K562 (cell line): ENCODE measurements at regions not wholly inside any gene's neighbourhood (a gene's known extent, or its start where the extent isn't known, plus 50 kb on each side); places are given as distances from the start of the nearest gene placed in this dataset.

Experiments used
- ATAC-seq: fragments of 200-7000 bp; cut with Tn5 transposase; 3 replicates; pipeline ENCODE4 v1.9.1; 2020; ENCODE audit warnings: moderate library complexity
- BruUV-seq: library from RNA; stranded (reverse); fragments of 400-500 nt; replicated peaks from 2 replicates; lab custom pipeline; 2021; lab: Mats Ljungman, UMichigan
- CTCF ChIA-PET: fragments of 300-600 bp; formaldehyde crosslinking; extraction: SDS; loops from one replicate; lab custom pipeline; 2021; ENCODE audit warnings: low intra/inter-chr PET ratio; lab: Yijun Ruan, JAX
- POLR2A ChIA-PET: fragments of 300-600, 350-650 bp; sonication (Branson Sonifier 250); formaldehyde crosslinking; extraction: SDS; loops from one replicate; lab custom pipeline; 2021; ENCODE audit warnings: antibody characterized with exemption, inconsistent platforms; lab: Yijun Ruan, JAX
- DNase-seq, 4 experiments: peaks; one replicate each; pipeline versions ENCODE4 v3.0.0 to v3.0.0-alpha.2; 2011 to 2018; ENCODE audit warnings: low spot score in 3 of 4, mixed read lengths in 3 of 4; ENCODE audit errors: extremely low read depth in 1 of 4
- FAIRE-seq: peaks from 2 replicates; lab custom pipeline; 2011; peaks lifted over from hg19 to GRCh38; lab: Jason Lieb, UNC
- H2AFZ ChIP-seq: 2 replicates; pipeline ENCODE4 v1.6.0; 2011; ENCODE audit warnings: low read depth, low read length, control low read depth, inconsistent platforms
- H3K27ac ChIP-seq: fragments of 200-600 bp; 3 replicates; pipeline ENCODE4 v1.8.0; 2011; ENCODE audit warnings: low read depth, mild to moderate bottlenecking, control low read depth, inconsistent platforms, low read length, moderate library complexity, mixed read lengths; ENCODE audit errors: extremely low read depth
- H3K27me3 ChIP-seq, 2 experiments: fragments of 300-600 bp in 1 of 2; 2 replicates in 1 of 2; 3 replicates in 1 of 2; pipeline versions ENCODE4 v1.6.0 to v1.8.0; 2011; ENCODE audit warnings: inconsistent platforms in 2 of 2, low read length in 2 of 2, mild to moderate bottlenecking in 1 of 2, mixed read lengths in 1 of 2, moderate library complexity in 1 of 2; ENCODE audit not compliant: control insufficient read depth in 2 of 2, insufficient read depth in 2 of 2
- H3K36me3 ChIP-seq: fragments of 300-600 bp; 3 replicates; pipeline ENCODE4 v1.8.0; 2011; ENCODE audit warnings: mild to moderate bottlenecking, low read length, inconsistent platforms; ENCODE audit not compliant: control insufficient read depth, insufficient read depth
- H3K4me1 ChIP-seq, 2 experiments: fragments of 200-600 bp in 1 of 2; replicated peaks in 1 of 2; 2 replicates in 1 of 2; 3 replicates in 1 of 2; pipeline versions ENCODE4 v1.5.1 to v1.8.0; 2011; ENCODE audit warnings: inconsistent platforms in 2 of 2, low read length in 2 of 2, mild to moderate bottlenecking in 1 of 2, mixed read lengths in 1 of 2, moderate library complexity in 1 of 2; ENCODE audit not compliant: control insufficient read depth in 2 of 2, insufficient read depth in 2 of 2
- H3K4me2 ChIP-seq: 2 replicates; pipeline ENCODE4 v1.6.1; 2011; ENCODE audit warnings: low read length, control low read depth, inconsistent platforms, mixed read lengths; ENCODE audit not compliant: insufficient read depth
- H3K4me3 ChIP-seq: fragments of 200-600 bp; sonication (generic), shearing (Covaris generic); 2 replicates; pipeline ENCODE4 v1.5.1; 2016; ENCODE audit warnings: control low read depth, inconsistent platforms
- H3K79me2 ChIP-seq: fragments of 200-600 bp; 3 replicates; pipeline ENCODE4 v1.8.0; 2011; ENCODE audit warnings: low read length, inconsistent platforms; ENCODE audit not compliant: control insufficient read depth, insufficient read depth
- H3K9ac ChIP-seq, 2 experiments: 2 replicates each; pipeline versions ENCODE4 v1.6.0 to v1.6.1; 2011; ENCODE audit warnings: low read depth in 2 of 2, low read length in 2 of 2, control low read depth in 1 of 2, inconsistent platforms in 1 of 2, mild to moderate bottlenecking in 1 of 2, mixed read lengths in 1 of 2; ENCODE audit not compliant: insufficient read depth in 1 of 2
- H3K9me1 ChIP-seq: one replicate; pipeline ENCODE4 v1.6.0; 2011; ENCODE audit warnings: inconsistent platforms, mild to moderate bottlenecking, low read length, moderate library complexity; ENCODE audit not compliant: control insufficient read depth, insufficient read depth
- H3K9me3 ChIP-seq: replicated peaks from 2 replicates; pipeline ENCODE4 v1.5.1; 2011; ENCODE audit warnings: low read depth, low read length, inconsistent platforms; ENCODE audit not compliant: control insufficient read depth, insufficient read depth
- H4K20me1 ChIP-seq: replicated peaks from 2 replicates; pipeline ENCODE4 v1.6.1; 2011; ENCODE audit warnings: low read length, inconsistent platforms, mixed read lengths; ENCODE audit not compliant: control insufficient read depth, insufficient read depth
- ARID4B ChIP-seq: sonication (generic); formaldehyde crosslinking; IDR thresholded peaks from 2 replicates; pipeline ENCODE4 v1.8.0; 2022; ENCODE audit warnings: mild to moderate bottlenecking, missing genetic modification reagents
- CBFA2T3 ChIP-seq: fragments of 450-650 bp; IDR thresholded peaks from 2 replicates; pipeline ENCODE4 v1.6.1; 2017
- CBX5 ChIP-seq: IDR thresholded peaks from 2 replicates; pipeline ENCODE4 v1.6.1; 2014; ENCODE audit warnings: low read depth, borderline replicate concordance
- FOXK1 ChIP-seq: sonication (generic); formaldehyde crosslinking; IDR thresholded peaks from 2 replicates; pipeline ENCODE4 v1.8.0; 2022; ENCODE audit warnings: missing genetic modification reagents, mild to moderate bottlenecking, borderline replicate concordance
- NFE2 ChIP-seq: IDR thresholded peaks from 2 replicates; pipeline ENCODE4 v1.6.1; 2014; ENCODE audit warnings: antibody characterized with exemption, low read depth
- RBM15 ChIP-seq: fragments of 200-400 bp; formaldehyde crosslinking; IDR thresholded peaks from 2 replicates; pipeline ENCODE4 v1.6.1; 2018; ENCODE audit warnings: mild to moderate bottlenecking, low read length, moderate library complexity; ENCODE audit not compliant: insufficient read depth
- SMARCA5 ChIP-seq: fragments of 450-650 bp; IDR thresholded peaks from 2 replicates; pipeline ENCODE4 v1.6.1; 2016
- SOX6 ChIP-seq: fragments of 450-650 bp; IDR thresholded peaks from 2 replicates; pipeline ENCODE4 v1.6.1; 2014; ENCODE audit warnings: mild to moderate bottlenecking
- ZNF639 ChIP-seq, 2 experiments: fragments of 200-800 bp in 1 of 2; sonication (Bioruptor generic) in 1 of 2; sonication (generic) in 1 of 2; formaldehyde crosslinking in 1 of 2; IDR thresholded peaks in 1 of 2; conservative IDR thresholded peaks in 1 of 2; 2 replicates each; pipeline versions ENCODE4 v1.5.0 to v1.6.1; 2016 to 2020; ENCODE audit warnings: missing compliant biosample characterization in 1 of 2, missing genetic modification characterization in 1 of 2, missing genetic modification reagents in 1 of 2
- WGBS: fragments of 100-300 bp; shearing (Covaris generic); methylation state at CpG from one replicate; pipeline ENCODE4 v1.1.6; 2016; ENCODE audit warnings: low coverage, mixed read lengths; ENCODE audit not compliant: insufficient coverage; ENCODE audit errors: missing lambda C conversion rate; 5-methylcytosine and 5-hydroxymethylcytosine counted together
- in situ Hi-C: fragments of 300-500 bp; cut with MboI; formaldehyde crosslinking; loops from 4 replicates; pipeline ENCODE4 v1.15.0; 2018; ENCODE audit warnings: inconsistent platforms, mixed read lengths
- intact Hi-C: fragments of 100-400 bp; cut with micrococcal nuclease; formaldehyde crosslinking; loops from 2 replicates; pipeline ENCODE4 v1.14.2; 2022

- no peak for TF ChIP-seq ARID4B (CRISPR knock-in tag)
- no peak for TF ChIP-seq CBFA2T3
- TF ChIP-seq NFE2, result no peak
- no peak for TF ChIP-seq CBX5
Measured at GRCh38 chr16:52234626-52235025, 312.3 kb downstream of the TOX3 start (continued).

- no peak for FAIRE-seq
- intact Hi-C loops, result no loop called here
- in situ Hi-C loops, result no loop called here
- POLR2A ChIA-PET, result no interaction called here
- Histone ChIP-seq H3K4me1 (no peaks in the 10 kb centered on the region), H3K9ac (no peak overlapping the region), H2AFZ (no peak overlapping the region), H3K79me2 (no peaks in the 10 kb centered on the region), H3K9me1 (no peaks in the 10 kb centered on the region), H3K36me3 (no peaks in the 10 kb centered on the region), H3K27me3 (no peaks in the 10 kb centered on the region), H3K9me3 (no peaks in the 10 kb centered on the region), H3K4me2 (no peak overlapping the region), H3K4me3 (no peak overlapping the region), H4K20me1 (no peaks in the 10 kb centered on the region), H3K27ac (no peak overlapping the region)
- no peak for ATAC-seq
- WGBS, result 3% methylated on average over 3 of the region's 3 CpGs
- DNase-seq, result no peak
- no TSS peak for BruUV-seq
- CTCF ChIA-PET, result no interaction called here
- TF ChIP-seq ZNF639 (CRISPR knock-in tag; conservative IDR thresholded peaks at IDR 0.05 in 1 of 2, IDR thresholded peaks at IDR 0.05 in 1 of 2), result no peak
- TF ChIP-seq SMARCA5, result no peak
- TF ChIP-seq FOXK1 (CRISPR knock-in tag), result no peak
- no peak for TF ChIP-seq RBM15
- no peak for TF ChIP-seq SOX6
Measured at GRCh38 chr16:52229471-52229870, 317.5 kb downstream of the TOX3 start.
